HepG2 (cell line): ENCODE measurements at regions not wholly inside any gene's neighbourhood (a gene's known extent, or its start where the extent isn't known, plus 50 kb on each side); places are given as distances from the start of the nearest gene placed in this dataset.
A peak's percentile ranks its signal among the peaks of the same experiment; 100 is the strongest.

ENCODE experiments used
- ESRRA ChIP-seq: sonication (generic); formaldehyde crosslinking; IDR thresholded peaks from 2 replicates; pipeline ENCODE4 v1.5.1; 2020; ENCODE audit warnings: mild to moderate bottlenecking, low read depth, missing genetic modification reagents
- ETV5 ChIP-seq: IDR thresholded peaks from 2 replicates; pipeline ENCODE4 v1.6.1; 2018; ENCODE audit warnings: missing biosample characterization, missing genetic modification reagents, inconsistent platforms, borderline replicate concordance
- JARID2 ChIP-seq: sonication (generic); formaldehyde crosslinking; IDR thresholded peaks from 2 replicates; pipeline ENCODE4 v1.8.1; 2023; ENCODE audit warnings: missing genetic modification reagents, inconsistent platforms; ENCODE audit not compliant: insufficient replicate concordance
- KLF15 ChIP-seq: sonication (generic); formaldehyde crosslinking; IDR thresholded peaks from 2 replicates; pipeline ENCODE4 v1.8.1; 2023; ENCODE audit warnings: borderline replicate concordance, mild to moderate bottlenecking, inconsistent platforms, missing genetic modification reagents, mixed read lengths
- MEIS2 ChIP-seq: sonication (generic); formaldehyde crosslinking; IDR thresholded peaks from 2 replicates; pipeline ENCODE4 v1.9.0; 2021; ENCODE audit warnings: mild to moderate bottlenecking, missing genetic modification reagents
- NKX3-1 ChIP-seq: sonication (generic); formaldehyde crosslinking; IDR thresholded peaks from 2 replicates; pipeline ENCODE4 v1.5.0; 2020; ENCODE audit warnings: missing genetic modification reagents
- SALL1 ChIP-seq: sonication (generic); formaldehyde crosslinking; IDR thresholded peaks from 2 replicates; pipeline ENCODE4 v1.8.0; 2022; ENCODE audit warnings: mild to moderate bottlenecking, missing genetic modification reagents
- SP4 ChIP-seq: sonication (generic); formaldehyde crosslinking; IDR thresholded peaks from 2 replicates; pipeline ENCODE4 v1.8.1; 2023; ENCODE audit warnings: mild to moderate bottlenecking, missing genetic modification reagents
- ZKSCAN5 ChIP-seq: sonication (generic); formaldehyde crosslinking; IDR thresholded peaks from 2 replicates; pipeline ENCODE4 v1.5.1; 2020; ENCODE audit warnings: mild to moderate bottlenecking, missing genetic modification reagents
- ZNF432 ChIP-seq: sonication (generic); formaldehyde crosslinking; IDR thresholded peaks from 2 replicates; pipeline ENCODE4 v1.5.0; 2020; ENCODE audit warnings: missing genetic modification reagents, mild to moderate bottlenecking, borderline replicate concordance
- ZNF468 ChIP-seq: sonication (generic); formaldehyde crosslinking; IDR thresholded peaks from 2 replicates; pipeline ENCODE4 v1.8.0; 2022; ENCODE audit warnings: mild to moderate bottlenecking, moderate library complexity, missing genetic modification reagents
- ZNF570 ChIP-seq: sonication (generic); formaldehyde crosslinking; IDR thresholded peaks from 2 replicates; pipeline ENCODE4 v1.4.0; 2020; ENCODE audit warnings: mild to moderate bottlenecking, missing genetic modification reagents, borderline replicate concordance
- ZNF674 ChIP-seq: sonication (generic); formaldehyde crosslinking; IDR thresholded peaks from 2 replicates; pipeline ENCODE4 v1.5.0; 2020; ENCODE audit warnings: low read depth, mild to moderate bottlenecking, missing genetic modification reagents
- ZNF713 ChIP-seq: sonication (generic); formaldehyde crosslinking; IDR thresholded peaks from 2 replicates; pipeline ENCODE4 v1.4.0; 2020; ENCODE audit warnings: mild to moderate bottlenecking, missing genetic modification reagents
- ZNF850 ChIP-seq: sonication (generic); formaldehyde crosslinking; conservative IDR thresholded peaks from 2 replicates; pipeline ENCODE4 v1.9.0; 2021; ENCODE audit warnings: mild to moderate bottlenecking, missing genetic modification reagents
- TF ChIP-seq, protein P1 (sequence below): sonication (generic); formaldehyde crosslinking; IDR thresholded peaks from 2 replicates; pipeline ENCODE4 v1.5.0; 2020; ENCODE audit warnings: mild to moderate bottlenecking, missing genetic modification reagents, moderate library complexity
- TF ChIP-seq, protein P2 (sequence below): sonication (generic); formaldehyde crosslinking; IDR thresholded peaks from 2 replicates; pipeline ENCODE4 v1.5.0; 2020; ENCODE audit warnings: missing genetic modification reagents
- TF ChIP-seq, protein P3 (sequence below): sonication (generic); formaldehyde crosslinking; IDR thresholded peaks from 2 replicates; pipeline ENCODE4 v1.9.0; 2022; ENCODE audit warnings: low read depth, missing genetic modification reagents
- TF ChIP-seq, protein P4 (sequence below): IDR thresholded peaks from 2 replicates; pipeline ENCODE4 v1.6.1; 2016; ENCODE audit warnings: low read depth, control low read depth
- TF ChIP-seq, protein P5 (sequence below): sonication (generic); formaldehyde crosslinking; conservative IDR thresholded peaks from 2 replicates; pipeline ENCODE4 v1.4.0; 2020; ENCODE audit warnings: missing genetic modification reagents

DNA sequence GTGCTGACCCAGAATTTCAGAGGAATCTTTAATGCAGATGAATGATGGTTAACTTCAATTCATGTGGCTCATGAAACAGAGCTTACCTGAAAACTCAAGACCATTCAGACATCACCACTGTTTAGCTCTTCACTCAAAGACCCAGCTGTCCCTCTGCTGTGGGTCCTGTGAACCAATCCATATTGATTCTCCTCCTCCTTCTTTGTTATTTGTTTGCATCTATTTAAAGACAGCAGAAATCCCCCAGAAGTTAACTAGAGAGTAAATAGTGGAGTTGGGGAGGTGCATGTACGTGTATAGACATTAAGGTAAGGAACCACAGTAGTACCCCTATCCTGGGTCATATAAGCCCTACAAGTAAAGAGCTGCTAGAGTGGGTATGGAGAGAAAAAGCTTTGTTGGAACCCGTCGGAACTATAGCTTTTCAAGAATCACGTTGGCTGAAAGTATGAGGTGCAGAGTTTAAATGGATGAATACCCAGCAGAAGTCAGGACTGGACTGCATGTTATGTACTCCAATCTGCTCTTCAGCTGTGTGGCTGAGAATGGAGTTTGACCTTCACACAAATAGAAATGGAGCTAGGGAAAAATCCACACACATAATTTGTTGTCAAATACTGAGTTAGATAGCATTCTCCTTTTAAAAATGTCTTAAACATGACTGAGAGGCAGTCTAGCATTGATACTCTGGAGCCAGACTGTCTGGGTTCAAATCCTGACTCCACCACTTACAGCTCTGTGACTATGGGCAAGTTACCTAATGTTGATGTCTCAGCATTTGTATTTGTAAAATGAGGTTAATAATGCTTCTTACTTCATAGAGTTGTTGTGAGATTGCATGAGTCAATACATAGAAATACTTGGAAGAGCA lies 81.7 kb upstream of the HK2 start (continued):
- TF ChIP-seq, protein P1, sequence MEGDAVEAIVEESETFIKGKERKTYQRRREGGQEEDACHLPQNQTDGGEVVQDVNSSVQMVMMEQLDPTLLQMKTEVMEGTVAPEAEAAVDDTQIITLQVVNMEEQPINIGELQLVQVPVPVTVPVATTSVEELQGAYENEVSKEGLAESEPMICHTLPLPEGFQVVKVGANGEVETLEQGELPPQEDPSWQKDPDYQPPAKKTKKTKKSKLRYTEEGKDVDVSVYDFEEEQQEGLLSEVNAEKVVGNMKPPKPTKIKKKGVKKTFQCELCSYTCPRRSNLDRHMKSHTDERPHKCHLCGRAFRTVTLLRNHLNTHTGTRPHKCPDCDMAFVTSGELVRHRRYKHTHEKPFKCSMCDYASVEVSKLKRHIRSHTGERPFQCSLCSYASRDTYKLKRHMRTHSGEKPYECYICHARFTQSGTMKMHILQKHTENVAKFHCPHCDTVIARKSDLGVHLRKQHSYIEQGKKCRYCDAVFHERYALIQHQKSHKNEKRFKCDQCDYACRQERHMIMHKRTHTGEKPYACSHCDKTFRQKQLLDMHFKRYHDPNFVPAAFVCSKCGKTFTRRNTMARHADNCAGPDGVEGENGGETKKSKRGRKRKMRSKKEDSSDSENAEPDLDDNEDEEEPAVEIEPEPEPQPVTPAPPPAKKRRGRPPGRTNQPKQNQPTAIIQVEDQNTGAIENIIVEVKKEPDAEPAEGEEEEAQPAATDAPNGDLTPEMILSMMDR (CRISPR knock-in tag), result no peak
- no peak for TF ChIP-seq ZNF674
- TF ChIP-seq, protein P2, sequence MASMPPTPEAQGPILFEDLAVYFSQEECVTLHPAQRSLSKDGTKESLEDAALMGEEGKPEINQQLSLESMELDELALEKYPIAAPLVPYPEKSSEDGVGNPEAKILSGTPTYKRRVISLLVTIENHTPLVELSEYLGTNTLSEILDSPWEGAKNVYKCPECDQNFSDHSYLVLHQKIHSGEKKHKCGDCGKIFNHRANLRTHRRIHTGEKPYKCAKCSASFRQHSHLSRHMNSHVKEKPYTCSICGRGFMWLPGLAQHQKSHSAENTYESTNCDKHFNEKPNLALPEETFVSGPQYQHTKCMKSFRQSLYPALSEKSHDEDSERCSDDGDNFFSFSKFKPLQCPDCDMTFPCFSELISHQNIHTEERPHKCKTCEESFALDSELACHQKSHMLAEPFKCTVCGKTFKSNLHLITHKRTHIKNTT (CRISPR knock-in tag), result no peak
- no peak for TF ChIP-seq ZNF432
- TF ChIP-seq ZNF570 (CRISPR knock-in tag), result no peak
- no peak for TF ChIP-seq NKX3-1
- no peak for TF ChIP-seq ZNF713 (CRISPR knock-in tag)
- TF ChIP-seq ETV5 (CRISPR knock-in tag), result peak; percentile 30; the same call in 1 of the 2 replicates
- no peak for TF ChIP-seq MEIS2
- TF ChIP-seq KLF15, result no peak
- TF ChIP-seq, protein P3, sequence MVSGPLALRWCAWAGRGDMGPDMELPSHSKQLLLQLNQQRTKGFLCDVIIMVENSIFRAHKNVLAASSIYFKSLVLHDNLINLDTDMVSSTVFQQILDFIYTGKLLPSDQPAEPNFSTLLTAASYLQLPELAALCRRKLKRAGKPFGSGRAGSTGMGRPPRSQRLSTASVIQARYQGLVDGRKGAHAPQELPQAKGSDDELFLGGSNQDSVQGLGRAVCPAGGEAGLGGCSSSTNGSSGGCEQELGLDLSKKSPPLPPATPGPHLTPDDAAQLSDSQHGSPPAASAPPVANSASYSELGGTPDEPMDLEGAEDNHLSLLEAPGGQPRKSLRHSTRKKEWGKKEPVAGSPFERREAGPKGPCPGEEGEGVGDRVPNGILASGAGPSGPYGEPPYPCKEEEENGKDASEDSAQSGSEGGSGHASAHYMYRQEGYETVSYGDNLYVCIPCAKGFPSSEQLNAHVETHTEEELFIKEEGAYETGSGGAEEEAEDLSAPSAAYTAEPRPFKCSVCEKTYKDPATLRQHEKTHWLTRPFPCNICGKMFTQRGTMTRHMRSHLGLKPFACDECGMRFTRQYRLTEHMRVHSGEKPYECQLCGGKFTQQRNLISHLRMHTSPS, result no peak
- no peak for TF ChIP-seq JARID2
- no peak for TF ChIP-seq SP4
- peak; percentile 72; the same call in 1 of the 2 replicates for TF ChIP-seq SALL1
- TF ChIP-seq ESRRA (CRISPR knock-in tag), result 0 out of 2 replicates have a peak, but pooled peaks have one; percentile 59
- no peak for TF ChIP-seq ZNF850 (CRISPR knock-in tag)
- TF ChIP-seq, protein P4, sequence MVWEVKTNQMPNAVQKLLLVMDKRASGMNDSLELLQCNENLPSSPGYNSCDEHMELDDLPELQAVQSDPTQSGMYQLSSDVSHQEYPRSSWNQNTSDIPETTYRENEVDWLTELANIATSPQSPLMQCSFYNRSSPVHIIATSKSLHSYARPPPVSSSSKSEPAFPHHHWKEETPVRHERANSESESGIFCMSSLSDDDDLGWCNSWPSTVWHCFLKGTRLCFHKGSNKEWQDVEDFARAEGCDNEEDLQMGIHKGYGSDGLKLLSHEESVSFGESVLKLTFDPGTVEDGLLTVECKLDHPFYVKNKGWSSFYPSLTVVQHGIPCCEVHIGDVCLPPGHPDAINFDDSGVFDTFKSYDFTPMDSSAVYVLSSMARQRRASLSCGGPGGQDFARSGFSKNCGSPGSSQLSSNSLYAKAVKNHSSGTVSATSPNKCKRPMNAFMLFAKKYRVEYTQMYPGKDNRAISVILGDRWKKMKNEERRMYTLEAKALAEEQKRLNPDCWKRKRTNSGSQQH (CRISPR knock-in tag), result no peak
- TF ChIP-seq, protein P5, sequence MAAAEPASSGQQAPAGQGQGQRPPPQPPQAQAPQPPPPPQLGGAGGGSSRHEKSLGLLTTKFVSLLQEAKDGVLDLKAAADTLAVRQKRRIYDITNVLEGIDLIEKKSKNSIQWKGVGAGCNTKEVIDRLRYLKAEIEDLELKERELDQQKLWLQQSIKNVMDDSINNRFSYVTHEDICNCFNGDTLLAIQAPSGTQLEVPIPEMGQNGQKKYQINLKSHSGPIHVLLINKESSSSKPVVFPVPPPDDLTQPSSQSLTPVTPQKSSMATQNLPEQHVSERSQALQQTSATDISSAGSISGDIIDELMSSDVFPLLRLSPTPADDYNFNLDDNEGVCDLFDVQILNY (CRISPR knock-in tag), result no peak
- no peak for TF ChIP-seq ZNF468 (CRISPR knock-in tag)
- TF ChIP-seq ZKSCAN5 (CRISPR knock-in tag), result no peak
